Astrocyte of the cerebellum (primary cell): ENCODE measurements at regions not wholly inside any gene's neighbourhood (a gene's known extent, or its start where the extent isn't known, plus 50 kb on each side); places are given as distances from the start of the nearest gene placed in this dataset.

ENCODE experiments used
- DNase-seq: peaks from one replicate; pipeline ENCODE4 v3.0.0-alpha.2; 2011; ENCODE audit warnings: low read depth
- H3K4me3 ChIP-seq: 2 replicates; pipeline ENCODE4 v1.5.1; 2011; ENCODE audit warnings: mild to moderate bottlenecking, low read depth, low read length, moderate library complexity
- CTCF ChIP-seq: IDR thresholded peaks from 2 replicates; pipeline ENCODE4 v1.5.1; 2012; ENCODE audit warnings: low read length, low read depth, moderate library complexity, mild to moderate bottlenecking; ENCODE audit errors: missing control alignments
- in situ Hi-C: cut with HindIII; loops from 2 replicates; pipeline ENCODE4 v1.10.0; 2017; ENCODE audit warnings: low sequenced_read_pairs

- H3K4me3 ChIP-seq, result peak overlapping the region; percentile 75
- DNase-seq, result no peak
- in situ Hi-C loops, result no loop called here
- no peak for TF ChIP-seq CTCF
Measured at GRCh38 chr7:130910949-130911944, 177.2 kb upstream of the KLF14 start.

DNA sequence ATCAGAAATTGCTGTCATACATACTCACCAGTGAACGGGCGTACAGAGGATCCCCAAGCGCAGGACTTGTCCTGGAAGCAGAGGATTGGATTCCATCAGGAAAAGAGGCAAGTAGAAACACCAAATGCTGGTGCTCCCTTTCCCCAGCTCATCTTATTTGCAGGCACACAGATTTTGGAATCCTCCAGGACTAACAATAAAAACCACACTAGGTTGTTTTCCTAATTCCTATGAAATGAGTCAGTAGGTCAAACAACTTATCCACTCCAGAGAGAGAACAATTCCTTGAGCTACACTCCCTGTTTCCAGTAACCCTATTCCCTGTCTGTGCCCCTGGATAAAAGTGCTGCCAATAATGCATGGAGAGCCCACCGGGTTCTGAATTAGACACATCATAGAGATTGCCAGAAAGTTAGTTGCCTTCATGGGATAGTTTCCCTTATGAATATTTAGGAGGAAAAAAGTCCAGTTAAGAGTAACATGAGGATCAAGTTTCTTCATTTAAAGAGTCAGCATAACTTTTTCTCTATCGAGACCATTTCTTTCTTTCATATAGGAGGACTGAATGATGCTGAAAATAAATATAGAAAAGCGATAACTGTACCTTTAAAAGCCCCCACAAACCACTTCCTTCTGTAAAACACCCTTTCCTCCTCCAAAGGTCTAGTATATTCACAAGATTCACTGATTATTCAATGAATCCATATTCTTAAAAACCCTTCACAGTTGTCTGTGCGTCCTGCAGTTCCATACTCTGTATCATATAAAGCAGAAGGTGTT is 178.3 kb upstream of the KLF14 start:
- H3K4me3 ChIP-seq, result peak overlapping the region; percentile 75
- TF ChIP-seq CTCF, result no peak
- DNase-seq, result peak; percentile 72
- in situ Hi-C loops, result no loop called here

GRCh38 chr7:130912862-130913638 is 179.0 kb upstream of the KLF14 start:
- peak; percentile 90 for DNase-seq
- in situ Hi-C loops, result no loop called here
- no peak for TF ChIP-seq CTCF
- peak overlapping the region; percentile 75 for H3K4me3 ChIP-seq

- in situ Hi-C loops, result no loop called here
- TF ChIP-seq CTCF, result no peak
- DNase-seq, result no peak
- H3K4me3 ChIP-seq, result peak overlapping the region; percentile 75
Measured at GRCh38 chr7:130913639-130914553, 179.9 kb upstream of the KLF14 start.

- no peak overlapping the region for H3K4me3 ChIP-seq
- no peak for TF ChIP-seq CTCF
- DNase-seq, result no peak
- in situ Hi-C loops, result no loop called here
Measured at GRCh38 chr7:130914554-130915294, 180.7 kb upstream of the KLF14 start.
